B cell (primary cell): ENCODE measurements at regions not wholly inside any gene's neighbourhood (a gene's known extent, or its start where the extent isn't known, plus 50 kb on each side); places are given as distances from the start of the nearest gene placed in this dataset.

Experiments
- ATAC-seq: fragments of 200-7000 bp; cut with Tn5 transposase; one replicate; pipeline ENCODE4 v1.10.0; 2021; ENCODE audit warnings: low read depth, mild to moderate bottlenecking, moderate number of reproducible peaks, moderate library complexity
- CTCF ChIA-PET: fragments of 350-600 bp; sonication (Branson Sonifier 250); formaldehyde crosslinking; loops from one replicate; lab custom pipeline; 2021; ENCODE audit warnings: antibody characterized with exemption, inconsistent platforms; lab: Charles Lee
- POLR2A ChIA-PET: fragments of 350-600 bp; sonication (Branson Sonifier 250); formaldehyde crosslinking; loops from one replicate; lab custom pipeline; 2021; ENCODE audit warnings: antibody characterized with exemption; lab: Charles Lee
- DNase-seq: peaks from one replicate; pipeline ENCODE4 v3.0.0; 2013
- H2AFZ ChIP-seq: 2 replicates; pipeline ENCODE4 v1.6.1; 2012; ENCODE audit warnings: mild to moderate bottlenecking, low read depth, low read length; ENCODE audit not compliant: insufficient read depth, poor library complexity, severe bottlenecking
- H3K27ac ChIP-seq, 2 donors: 1 replicate in 1 of 2; 2 replicates in 1 of 2; pipeline ENCODE4 v1.5.1; 2012 to 2013; ENCODE audit warnings: low read length in 2 of 2, mild to moderate bottlenecking in 2 of 2, moderate library complexity in 1 of 2
- H3K27me3 ChIP-seq, 4 experiments: fragments of 200-600 bp in 1 of 4; sonication (generic) in 1 of 4; replicated peaks in 1 of 4; 1 replicate in 2 of 4; 2 replicates in 2 of 4; pipeline versions ENCODE4 v1.6.1 to v1.7.0; 2013 to 2016; ENCODE audit warnings: low read length in 3 of 4, mild to moderate bottlenecking in 2 of 4, mixed read lengths in 1 of 4, moderate library complexity in 1 of 4; ENCODE audit not compliant: insufficient read depth in 4 of 4, control insufficient read depth in 3 of 4; ENCODE audit errors: control extremely low read depth in 1 of 4
- H3K36me3 ChIP-seq, 2 experiments: replicated peaks in 1 of 2; 1 replicate in 1 of 2; 2 replicates in 1 of 2; pipeline versions ENCODE4 v1.6.1 to v1.7.1; 2013; ENCODE audit warnings: low read length in 1 of 2; ENCODE audit not compliant: insufficient read depth in 2 of 2, control insufficient read depth in 1 of 2; ENCODE audit errors: control extremely low read depth in 1 of 2, extremely low read depth in 1 of 2
- H3K4me1 ChIP-seq, 2 donors: fragments of 200-600 bp in 1 of 2; sonication (generic) in 1 of 2; 1 replicate in 1 of 2; 2 replicates in 1 of 2; pipeline versions ENCODE4 v1.5.1 to v1.6.1; 2013 to 2017; ENCODE audit warnings: low read length in 2 of 2; ENCODE audit not compliant: control insufficient read depth in 2 of 2, insufficient read depth in 2 of 2
- H3K4me2 ChIP-seq: replicated peaks from 2 replicates; pipeline ENCODE3; 2012; ENCODE audit warnings: mild to moderate bottlenecking, low read depth, low read length; ENCODE audit not compliant: poor library complexity, severe bottlenecking
- H3K4me3 ChIP-seq, 5 experiments: fragments of 200-600 bp in 1 of 5; sonication (generic) in 1 of 5; 1 replicate in 3 of 5; 2 replicates in 2 of 5; pipeline versions ENCODE4 v1.5.1 to v1.7.0; 2011 to 2016; ENCODE audit warnings: low read length in 4 of 5, mild to moderate bottlenecking in 4 of 5, low read depth in 2 of 5, control low read depth in 1 of 5, moderate library complexity in 1 of 5; ENCODE audit not compliant: insufficient read depth in 1 of 5; ENCODE audit errors: control extremely low read depth in 1 of 5, extremely low read depth in 1 of 5
- H3K79me2 ChIP-seq: fragments of 200-600 bp; sonication (generic); one replicate; pipeline ENCODE4 v1.6.0; 2016; ENCODE audit warnings: low read length; ENCODE audit not compliant: control insufficient read depth, insufficient read depth
- H3K9ac ChIP-seq: fragments of 200-600 bp; sonication (generic); 2 replicates; pipeline ENCODE4 v1.6.1; 2017; ENCODE audit warnings: mild to moderate bottlenecking, low read length, moderate library complexity
- H3K9me3 ChIP-seq, 3 donors: one replicate each; pipeline versions ENCODE4 v1.6.1 to v1.7.1; 2013; ENCODE audit warnings: low read length in 2 of 3; ENCODE audit not compliant: control insufficient read depth in 2 of 3, insufficient read depth in 1 of 3; ENCODE audit errors: control extremely low read depth in 1 of 3
- H4K20me1 ChIP-seq: 2 replicates; pipeline ENCODE4 v1.6.0; 2012; ENCODE audit warnings: mild to moderate bottlenecking, low read length; ENCODE audit not compliant: insufficient read depth, control insufficient read depth, poor library complexity, severe bottlenecking
- H3K27ac Mint-ChIP-seq: one replicate; pipeline ENCODE4 v1.8.0; 2021; ENCODE audit warnings: mixed read lengths
- H3K27me3 Mint-ChIP-seq: one replicate; pipeline ENCODE4 v1.8.0; 2021; ENCODE audit warnings: mixed read lengths
- H3K4me1 Mint-ChIP-seq: one replicate; pipeline ENCODE4 v1.8.0; 2021; ENCODE audit warnings: mixed read lengths
- H3K4me3 Mint-ChIP-seq: one replicate; pipeline ENCODE4 v1.8.0; 2021; ENCODE audit warnings: mixed read lengths
- H3K9me3 Mint-ChIP-seq: one replicate; pipeline ENCODE4 v1.8.0; 2022; ENCODE audit warnings: mixed read lengths; ENCODE audit not compliant: insufficient read depth
- CTCF ChIP-seq: fragments of 200-600 bp; IDR thresholded peaks from one replicate; pipeline ENCODE4 v1.8.0; 2022; ENCODE audit warnings: antibody characterized with exemption, mild to moderate bottlenecking
- EZH2 ChIP-seq: IDR thresholded peaks from 2 replicates; pipeline ENCODE4 v1.6.1; 2012; ENCODE audit warnings: borderline replicate concordance, low read depth, mild to moderate bottlenecking, moderate library complexity, low read length; ENCODE audit not compliant: insufficient read depth, poor library complexity, severe bottlenecking
- WGBS: methylation state at CpG from one replicate; pipeline ENCODE4 v1.1.5; 2013; ENCODE audit warnings: missing lambda C conversion rate; ENCODE audit not compliant: insufficient coverage; 5-methylcytosine and 5-hydroxymethylcytosine counted together
- intact Hi-C: fragments of 100-400 bp; cut with micrococcal nuclease; formaldehyde crosslinking; loops from one replicate; pipeline ENCODE4 v1.10.0; 2022

GRCh38 chr12:92535961-92536360, 166.8 kb upstream of the PLEKHG7 start:
- no peak overlapping the region for H2AFZ ChIP-seq
- no peak overlapping the region for H3K9ac ChIP-seq
- no peak overlapping the region for H3K4me3 Mint-ChIP-seq
- POLR2A ChIA-PET: interaction anchor here (0.5 kb wide), 1 partner anchor 49 kb away, joined by 4 read pairs; no protein-coding TSS in a partner anchor
- WGBS: 96% methylated on average over 2 of the region's 3 CpGs
- CTCF ChIA-PET: no interaction called here
- intact Hi-C loops: no loop called here
- no peak overlapping the region for H3K27ac Mint-ChIP-seq
- H3K4me2 ChIP-seq: no peak overlapping the region
- no peaks in the 10 kb centered on the region for H3K36me3 ChIP-seq
- TF ChIP-seq EZH2 (no peak), CTCF (no peak)
- DNase-seq (no peak), ATAC-seq (no peak)
- peaks cover 55% of the 10 kb centered on the region for H3K4me1 Mint-ChIP-seq
- H3K4me1 ChIP-seq: peaks cover 37% of the 10 kb centered on the region in 2 donors
- no peaks in the 10 kb centered on the region for H3K79me2 ChIP-seq
- H3K27me3 Mint-ChIP-seq: no peaks in the 10 kb centered on the region
- H3K9me3 Mint-ChIP-seq: no peaks in the 10 kb centered on the region
- H3K27me3 ChIP-seq: no peaks in the 10 kb centered on the region
- H3K27ac ChIP-seq: no peak overlapping the region
- H3K4me3 ChIP-seq: no peak overlapping the region
- H4K20me1 ChIP-seq: no peaks in the 10 kb centered on the region
- H3K9me3 ChIP-seq: no peaks in the 10 kb centered on the region

GRCh38 chr12:92533280-92533890, 169.4 kb upstream of the PLEKHG7 start:
- WGBS: 100% methylated on average over 5 of the region's 8 CpGs
- Histone ChIP-seq H3K36me3 (no peaks in the 10 kb centered on the region), H3K9me3 (no peaks in the 10 kb centered on the region), H4K20me1 (no peaks in the 10 kb centered on the region), H3K27me3 (no peaks in the 10 kb centered on the region), H3K4me3 (no peak overlapping the region), H3K9ac (no peak overlapping the region), H3K79me2 (no peaks in the 10 kb centered on the region), H2AFZ (no peak overlapping the region), H3K4me2 (no peak overlapping the region), H3K4me1 (peaks cover 11 to 16% of the 10 kb centered on the region in 2 donors), H3K27ac (no peak overlapping the region)
- POLR2A ChIA-PET: interaction anchor here (1.7 kb wide), 1 partner anchor 12 kb away, joined by 5 read pairs; no protein-coding TSS in a partner anchor
- CTCF ChIA-PET: interaction anchor here (0.6 kb wide), 1 partner anchor 865 kb away, joined by 3 read pairs; no protein-coding TSS in a partner anchor
- H3K4me1 Mint-ChIP-seq: peaks cover 34% of the 10 kb centered on the region
- H3K9me3 Mint-ChIP-seq: no peaks in the 10 kb centered on the region
- TF ChIP-seq CTCF: no peak
- no peak for TF ChIP-seq EZH2
- H3K4me3 Mint-ChIP-seq: no peak overlapping the region
- intact Hi-C loops: no loop called here
- no peak overlapping the region for H3K27ac Mint-ChIP-seq
- ATAC-seq (no peak), DNase-seq (no peak)
- no peaks in the 10 kb centered on the region for H3K27me3 Mint-ChIP-seq
